Testis (tissue), 2 donors: ENCODE measurements at regions not wholly inside any gene's neighbourhood (a gene's known extent, or its start where the extent isn't known, plus 50 kb on each side); places are given as distances from the start of the nearest gene placed in this dataset.

Experiments used
- CTCF ChIP-seq, 3 experiments: fragments of 450-650 bp in 2 of 3; fragments of 200-600 bp in 1 of 3; sonication (generic) in 1 of 3; IDR thresholded peaks; one replicate each; pipeline ENCODE4 v1.5.1; 2016 to 2019; ENCODE audit warnings: antibody characterized with exemption in 3 of 3, mild to moderate bottlenecking in 2 of 3, moderate library complexity in 1 of 3
- POLR2A ChIP-seq: fragments of 450-650 bp; IDR thresholded peaks from one replicate; pipeline ENCODE4 v1.6.1; 2017; ENCODE audit warnings: antibody characterized with exemption, mild to moderate bottlenecking, moderate library complexity

GRCh38 chr20:50398064-50398463 lies 112.1 kb upstream of the PTPN1 start:
- TF ChIP-seq CTCF (IDR thresholded peaks at IDR 0.05) (no peak), POLR2A (no peak)
